Putamen (tissue), 1 donor: ENCODE measurements at regions not wholly inside any gene's neighbourhood (a gene's known extent, or its start where the extent isn't known, plus 50 kb on each side); places are given as distances from the start of the nearest gene placed in this dataset.
A peak's percentile ranks its signal among the peaks of the same experiment; 100 is the strongest.
"Not testable (repeated sequence)": the region's sequence is repeated elsewhere in the genome, so short reads cannot be mapped to it uniquely, and the experiment has no call there.

Source experiments
- DNase-seq: peaks from one replicate; pipeline ENCODE4 v3.0.0-alpha.2; 2016; ENCODE audit warnings: low spot score

GRCh38 chr1:30250338-30250983 lies 472.9 kb downstream of the MATN1 start:
- DNase-seq = no peak

- DNase-seq = no peak
Measured at GRCh38 chr1:30249446-30250337, 473.7 kb downstream of the MATN1 start.

- DNase-seq = no peak
Measured at GRCh38 chr1:30248774-30249173, 474.6 kb downstream of the MATN1 start.

GRCh38 chr1:30248373-30248772 lies 475.0 kb downstream of the MATN1 start:
- no peak for DNase-seq

GRCh38 chr1:30244801-30245200 lies 478.6 kb downstream of the MATN1 start:
- no peak for DNase-seq

- no peak for DNase-seq
Measured at GRCh38 chr1:30242722-30243457, 480.5 kb downstream of the MATN1 start.

- DNase-seq = no peak
Measured at GRCh38 chr1:30242168-30242567, 481.2 kb downstream of the MATN1 start.

- no peak for DNase-seq
Measured at GRCh38 chr1:30241681-30242080, 481.7 kb downstream of the MATN1 start.

- DNase-seq = peak; percentile 6
Measured at GRCh38 chr1:30234091-30234490, 489.3 kb downstream of the MATN1 start.

- no peak for DNase-seq
Measured at GRCh38 chr1:30232288-30232899, 491.0 kb downstream of the MATN1 start.

- DNase-seq = no peak
Measured at GRCh38 chr1:30229960-30230359, 493.4 kb downstream of the MATN1 start.

- DNase-seq = no peak
Measured at GRCh38 chr1:30229557-30229956, 493.8 kb downstream of the MATN1 start.

GRCh38 chr1:30226648-30227047 lies 496.7 kb downstream of the MATN1 start:
- no peak for DNase-seq

GRCh38 chr1:30225357-30225756 lies 498.0 kb downstream of the MATN1 start:
- no peak for DNase-seq

- no peak for DNase-seq
Measured at GRCh38 chr1:30219675-30220074, 503.7 kb downstream of the MATN1 start.

- DNase-seq = no peak
Measured at GRCh38 chr1:30218438-30218837, 504.9 kb downstream of the MATN1 start.

- no peak for DNase-seq
Measured at GRCh38 chr1:30216602-30217001, 506.8 kb downstream of the MATN1 start.

- DNase-seq = no peak
Measured at GRCh38 chr1:30213936-30214335, 509.4 kb downstream of the MATN1 start.

GRCh38 chr1:30207962-30208361 lies 515.4 kb downstream of the MATN1 start:
- not testable (repeated sequence) for DNase-seq

- DNase-seq = not testable (repeated sequence)
Measured at GRCh38 chr1:30206631-30207030, 516.8 kb downstream of the MATN1 start.

GRCh38 chr1:30204916-30205315 lies 518.5 kb downstream of the MATN1 start:
- DNase-seq = not testable (repeated sequence)

GRCh38 chr1:30201015-30201414 lies 522.4 kb downstream of the MATN1 start:
- DNase-seq = no peak
